Left lung (tissue), 4 donors: ENCODE measurements at regions not wholly inside any gene's neighbourhood (a gene's known extent, or its start where the extent isn't known, plus 50 kb on each side); places are given as distances from the start of the nearest gene placed in this dataset.

Source experiments
- ATAC-seq: fragments of 200-7000 bp; cut with Tn5 transposase; one replicate; pipeline ENCODE4 v1.9.1; 2020; ENCODE audit warnings: moderate library complexity
- DNase-seq, 4 donors: peaks; one replicate each; pipeline ENCODE4 v3.0.0-alpha.2; 2013 to 2020
- H3K27ac ChIP-seq, 2 donors: fragments of 200-600 bp; sonication (generic) in 1 of 2; one replicate each; pipeline versions ENCODE4 v1.5.0 to v1.8.0; 2020 to 2021
- H3K27me3 ChIP-seq, 2 donors: fragments of 200-600 bp; sonication (generic) in 1 of 2; one replicate each; pipeline versions ENCODE4 v1.5.0 to v1.8.0; 2020 to 2021
- H3K36me3 ChIP-seq, 2 donors: fragments of 200-600 bp; sonication (generic) in 1 of 2; one replicate each; pipeline versions ENCODE4 v1.5.0 to v1.8.0; 2020 to 2021
- H3K4me1 ChIP-seq, 2 donors: fragments of 200-600 bp; one replicate each; pipeline ENCODE4 v1.8.0; 2021
- H3K4me3 ChIP-seq, 2 donors: fragments of 200-600 bp; sonication (generic) in 1 of 2; one replicate each; pipeline versions ENCODE4 v1.5.0 to v1.8.0; 2020 to 2021; ENCODE audit warnings: mild to moderate bottlenecking in 1 of 2
- H3K9me3 ChIP-seq, 2 donors: fragments of 200-600 bp; sonication (generic) in 1 of 2; one replicate each; pipeline versions ENCODE4 v1.5.0 to v1.8.0; 2020 to 2021
- intact Hi-C, 2 donors: fragments of 100-400 bp; cut with DNase I; formaldehyde crosslinking; loops; one replicate each; pipeline versions ENCODE4 v1.11.2 to v1.14.2; 2022
- TF ChIP-seq, protein P1 (sequence below), 2 donors: fragments of 200-600 bp; sonication (generic) in 1 of 2; IDR thresholded peaks; one replicate each; pipeline versions ENCODE4 v1.5.0 to v1.8.0; 2021; ENCODE audit warnings: antibody characterized with exemption in 2 of 2
- donor health status: DM: no; HTN: yes; CAD: no.
- donor health status: DM: no; HTN: no; CAD: no.

DNA sequence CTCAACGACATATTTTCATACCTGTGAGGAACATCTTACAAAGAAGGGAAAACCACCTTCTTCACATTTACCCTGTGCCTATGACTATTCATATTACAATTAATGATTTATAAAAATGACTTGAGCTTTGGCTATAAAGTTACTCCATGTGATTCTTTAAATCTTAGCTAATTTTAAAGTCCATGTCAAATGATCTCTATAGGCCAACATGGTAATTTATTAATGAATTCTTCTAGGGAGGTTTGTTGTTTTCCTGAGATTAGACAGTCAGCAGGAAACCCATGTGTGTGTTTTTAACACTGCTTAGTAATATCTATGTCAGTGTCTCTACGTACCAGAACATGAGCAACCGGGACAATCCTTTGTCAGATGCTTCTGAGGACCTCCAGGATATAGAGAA is 307.3 kb downstream of the IPMK start:
- Histone ChIP-seq H3K27me3 (no peaks in the 10 kb centered on the region), H3K9me3 (no peaks in the 10 kb centered on the region), H3K4me1 (no peaks in the 10 kb centered on the region), H3K4me3 (no peak overlapping the region), H3K27ac (no peak overlapping the region), H3K36me3 (no peaks in the 10 kb centered on the region)
- no peak for ATAC-seq
- no peak for DNase-seq
- TF ChIP-seq, protein P1, sequence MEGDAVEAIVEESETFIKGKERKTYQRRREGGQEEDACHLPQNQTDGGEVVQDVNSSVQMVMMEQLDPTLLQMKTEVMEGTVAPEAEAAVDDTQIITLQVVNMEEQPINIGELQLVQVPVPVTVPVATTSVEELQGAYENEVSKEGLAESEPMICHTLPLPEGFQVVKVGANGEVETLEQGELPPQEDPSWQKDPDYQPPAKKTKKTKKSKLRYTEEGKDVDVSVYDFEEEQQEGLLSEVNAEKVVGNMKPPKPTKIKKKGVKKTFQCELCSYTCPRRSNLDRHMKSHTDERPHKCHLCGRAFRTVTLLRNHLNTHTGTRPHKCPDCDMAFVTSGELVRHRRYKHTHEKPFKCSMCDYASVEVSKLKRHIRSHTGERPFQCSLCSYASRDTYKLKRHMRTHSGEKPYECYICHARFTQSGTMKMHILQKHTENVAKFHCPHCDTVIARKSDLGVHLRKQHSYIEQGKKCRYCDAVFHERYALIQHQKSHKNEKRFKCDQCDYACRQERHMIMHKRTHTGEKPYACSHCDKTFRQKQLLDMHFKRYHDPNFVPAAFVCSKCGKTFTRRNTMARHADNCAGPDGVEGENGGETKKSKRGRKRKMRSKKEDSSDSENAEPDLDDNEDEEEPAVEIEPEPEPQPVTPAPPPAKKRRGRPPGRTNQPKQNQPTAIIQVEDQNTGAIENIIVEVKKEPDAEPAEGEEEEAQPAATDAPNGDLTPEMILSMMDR (IDR thresholded peaks at IDR 0.05) = no peak
- intact Hi-C loops = no loop called here

DNA sequence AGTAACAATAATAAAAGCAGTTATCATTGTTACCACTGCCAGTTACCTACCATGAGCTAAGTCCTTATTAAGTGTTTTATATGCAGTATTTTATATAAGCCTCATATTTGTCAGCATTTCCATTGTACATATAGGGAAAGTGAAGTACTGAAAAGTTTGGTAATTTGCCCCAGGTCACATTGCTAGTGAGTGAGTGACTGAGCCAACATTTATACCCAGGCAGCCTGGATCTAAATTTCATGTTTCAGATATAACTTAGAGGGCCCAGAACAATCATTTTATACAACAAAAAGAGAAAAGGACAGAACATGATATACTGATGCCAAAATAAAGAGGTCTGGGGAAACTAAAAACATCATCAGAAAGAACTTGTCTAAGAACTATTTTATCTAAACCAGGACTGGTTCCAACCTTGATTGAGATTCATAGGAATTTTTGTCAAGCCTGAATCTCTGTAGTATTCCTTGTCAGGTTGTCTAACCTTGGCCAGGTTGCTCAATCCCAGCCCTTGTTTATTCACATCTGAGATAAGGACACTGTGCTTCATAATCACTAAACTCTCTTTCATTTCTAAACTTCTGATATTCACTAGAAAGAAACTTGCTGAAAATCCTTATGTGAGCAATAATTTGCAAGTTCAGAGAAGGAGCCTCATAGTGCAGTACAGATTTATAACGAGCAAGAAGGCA is 308.2 kb downstream of the IPMK start:
- no peaks in the 10 kb centered on the region for H3K4me1 ChIP-seq
- DNase-seq (no peak), ATAC-seq (no peak)
- intact Hi-C loops = no loop called here
- TF ChIP-seq, protein P1 (IDR thresholded peaks at IDR 0.05) = no peak
- H3K27me3 ChIP-seq = no peaks in the 10 kb centered on the region
- no peaks in the 10 kb centered on the region for H3K9me3 ChIP-seq
- H3K36me3 ChIP-seq = no peaks in the 10 kb centered on the region
- H3K4me3 ChIP-seq = no peak overlapping the region
- no peak overlapping the region for H3K27ac ChIP-seq

DNA sequence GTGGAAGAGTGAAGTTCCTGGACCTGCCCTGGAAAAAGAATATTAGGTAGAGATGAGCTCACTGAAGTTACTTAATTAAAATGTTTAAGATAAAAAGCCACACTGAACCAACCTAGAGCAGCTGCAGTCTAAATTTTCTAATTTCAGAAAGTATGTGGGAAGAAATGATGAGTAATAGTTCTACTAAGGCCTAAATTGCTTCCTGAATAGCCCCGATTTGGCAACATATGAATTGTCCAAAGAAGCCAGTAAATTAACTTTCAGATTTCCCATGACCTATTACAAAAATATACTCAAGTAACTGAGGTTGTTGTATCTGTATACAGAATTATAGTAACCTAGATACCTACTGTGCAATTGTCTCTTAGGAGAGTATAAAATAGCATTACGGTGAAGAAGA is 312.6 kb downstream of the IPMK start:
- H3K27ac ChIP-seq = no peak overlapping the region
- H3K4me1 ChIP-seq = no peaks in the 10 kb centered on the region
- ATAC-seq = no peak
- TF ChIP-seq, protein P1 (IDR thresholded peaks at IDR 0.05) = no peak
- no peaks in the 10 kb centered on the region for H3K9me3 ChIP-seq
- intact Hi-C loops = no loop called here
- no peak for DNase-seq
- H3K36me3 ChIP-seq = no peaks in the 10 kb centered on the region
- H3K4me3 ChIP-seq = no peak overlapping the region
- H3K27me3 ChIP-seq = no peaks in the 10 kb centered on the region

DNA sequence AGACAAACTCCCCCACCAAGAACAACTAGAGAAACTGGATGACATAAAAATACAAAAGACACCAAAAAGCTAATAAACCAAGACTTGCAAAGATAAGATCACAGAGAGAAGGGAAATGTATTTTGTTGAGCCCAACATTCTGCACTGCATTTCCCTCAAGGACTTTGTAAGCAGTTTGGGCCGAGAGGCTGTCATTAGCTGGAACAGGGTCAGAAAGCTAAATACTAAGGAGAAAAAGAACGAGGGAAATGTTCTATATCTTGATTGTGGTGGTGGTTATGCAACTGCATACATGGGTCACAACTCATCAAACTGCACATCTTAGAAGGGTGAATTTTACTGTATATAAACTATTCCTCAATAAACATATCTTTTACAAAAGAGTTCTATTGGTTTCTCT is 315.0 kb downstream of the IPMK start:
- peak in 1 of 4 donors; percentile 23 for DNase-seq
- Histone ChIP-seq H3K4me1 (no peaks in the 10 kb centered on the region), H3K27ac (no peak overlapping the region), H3K36me3 (no peaks in the 10 kb centered on the region), H3K27me3 (no peaks in the 10 kb centered on the region), H3K9me3 (no peaks in the 10 kb centered on the region), H3K4me3 (no peak overlapping the region)
- no peak for ATAC-seq
- TF ChIP-seq, protein P1 (IDR thresholded peaks at IDR 0.05) = no peak
- intact Hi-C loops = no loop called here

DNA sequence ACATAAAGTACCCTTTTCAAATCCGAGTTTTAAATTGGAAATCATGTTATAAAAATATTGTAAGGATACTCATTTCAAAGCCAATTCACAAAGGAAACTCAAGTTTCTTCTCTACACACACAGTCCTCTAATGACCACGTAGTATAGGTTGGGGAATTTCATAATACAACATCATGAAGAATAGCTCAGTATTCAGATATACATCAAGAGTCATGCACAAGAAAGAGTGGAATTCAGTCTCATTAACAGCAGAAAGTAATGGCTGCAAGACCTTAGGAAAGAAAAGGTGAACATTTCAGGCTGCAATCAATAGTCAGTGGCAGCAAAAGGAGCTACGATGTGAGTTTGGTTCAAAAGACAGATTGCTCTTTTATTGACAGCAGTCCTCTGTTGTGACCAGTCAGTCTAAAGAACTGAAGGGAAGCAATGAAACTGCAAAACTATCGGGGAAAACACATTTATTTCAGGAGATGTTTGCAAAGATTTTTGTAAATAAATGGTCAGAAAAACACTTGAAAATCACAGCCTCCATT is 317.2 kb downstream of the IPMK start:
- Histone ChIP-seq H3K27me3 (no peaks in the 10 kb centered on the region), H3K4me3 (no peak overlapping the region), H3K9me3 (no peaks in the 10 kb centered on the region), H3K27ac (no peak overlapping the region), H3K4me1 (no peaks in the 10 kb centered on the region), H3K36me3 (no peaks in the 10 kb centered on the region)
- intact Hi-C loops = no loop called here
- DNase-seq (no peak), ATAC-seq (no peak)
- TF ChIP-seq, protein P1 (IDR thresholded peaks at IDR 0.05) = no peak
